ENCODE measurements at regions not wholly inside any gene's neighbourhood (a gene's known extent, or its start where the extent isn't known, plus 50 kb on each side); places are given as distances from the start of the nearest gene placed in this dataset.

- TF ChIP-seq, protein P1, sequence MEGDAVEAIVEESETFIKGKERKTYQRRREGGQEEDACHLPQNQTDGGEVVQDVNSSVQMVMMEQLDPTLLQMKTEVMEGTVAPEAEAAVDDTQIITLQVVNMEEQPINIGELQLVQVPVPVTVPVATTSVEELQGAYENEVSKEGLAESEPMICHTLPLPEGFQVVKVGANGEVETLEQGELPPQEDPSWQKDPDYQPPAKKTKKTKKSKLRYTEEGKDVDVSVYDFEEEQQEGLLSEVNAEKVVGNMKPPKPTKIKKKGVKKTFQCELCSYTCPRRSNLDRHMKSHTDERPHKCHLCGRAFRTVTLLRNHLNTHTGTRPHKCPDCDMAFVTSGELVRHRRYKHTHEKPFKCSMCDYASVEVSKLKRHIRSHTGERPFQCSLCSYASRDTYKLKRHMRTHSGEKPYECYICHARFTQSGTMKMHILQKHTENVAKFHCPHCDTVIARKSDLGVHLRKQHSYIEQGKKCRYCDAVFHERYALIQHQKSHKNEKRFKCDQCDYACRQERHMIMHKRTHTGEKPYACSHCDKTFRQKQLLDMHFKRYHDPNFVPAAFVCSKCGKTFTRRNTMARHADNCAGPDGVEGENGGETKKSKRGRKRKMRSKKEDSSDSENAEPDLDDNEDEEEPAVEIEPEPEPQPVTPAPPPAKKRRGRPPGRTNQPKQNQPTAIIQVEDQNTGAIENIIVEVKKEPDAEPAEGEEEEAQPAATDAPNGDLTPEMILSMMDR (IDR thresholded peaks at IDR 0.05; ENCODE audit: insufficient read depth, low read length, poor library complexity, severe bottlenecking): no peak
- TF ChIP-seq EZH2phosphoT487 (conservative IDR thresholded peaks at IDR 0.05; ENCODE audit: low read length): no peak
These were observed 540.5 kb downstream of the CD83 start for GRCh38 chr6:14658030-14658429.
